B cell (primary cell): ENCODE measurements at regions not wholly inside any gene's neighbourhood (a gene's known extent, or its start where the extent isn't known, plus 50 kb on each side); places are given as distances from the start of the nearest gene placed in this dataset.

Experiments
- ATAC-seq: fragments of 200-7000 bp; cut with Tn5 transposase; one replicate; pipeline ENCODE4 v1.10.0; 2021; ENCODE audit warnings: low read depth, mild to moderate bottlenecking, moderate number of reproducible peaks, moderate library complexity
- CTCF ChIA-PET: fragments of 350-600 bp; sonication (Branson Sonifier 250); formaldehyde crosslinking; loops from one replicate; lab custom pipeline; 2021; ENCODE audit warnings: antibody characterized with exemption, inconsistent platforms; lab: Charles Lee
- POLR2A ChIA-PET: fragments of 350-600 bp; sonication (Branson Sonifier 250); formaldehyde crosslinking; loops from one replicate; lab custom pipeline; 2021; ENCODE audit warnings: antibody characterized with exemption; lab: Charles Lee
- DNase-seq: peaks from one replicate; pipeline ENCODE4 v3.0.0; 2013
- H2AFZ ChIP-seq: 2 replicates; pipeline ENCODE4 v1.6.1; 2012; ENCODE audit warnings: mild to moderate bottlenecking, low read depth, low read length; ENCODE audit not compliant: insufficient read depth, poor library complexity, severe bottlenecking
- H3K27ac ChIP-seq, 2 donors: 1 replicate in 1 of 2; 2 replicates in 1 of 2; pipeline ENCODE4 v1.5.1; 2012 to 2013; ENCODE audit warnings: low read length in 2 of 2, mild to moderate bottlenecking in 2 of 2, moderate library complexity in 1 of 2
- H3K27me3 ChIP-seq, 4 experiments: fragments of 200-600 bp in 1 of 4; sonication (generic) in 1 of 4; replicated peaks in 1 of 4; 1 replicate in 2 of 4; 2 replicates in 2 of 4; pipeline versions ENCODE4 v1.6.1 to v1.7.0; 2013 to 2016; ENCODE audit warnings: low read length in 3 of 4, mild to moderate bottlenecking in 2 of 4, mixed read lengths in 1 of 4, moderate library complexity in 1 of 4; ENCODE audit not compliant: insufficient read depth in 4 of 4, control insufficient read depth in 3 of 4; ENCODE audit errors: control extremely low read depth in 1 of 4
- H3K36me3 ChIP-seq, 2 experiments: replicated peaks in 1 of 2; 1 replicate in 1 of 2; 2 replicates in 1 of 2; pipeline versions ENCODE4 v1.6.1 to v1.7.1; 2013; ENCODE audit warnings: low read length in 1 of 2; ENCODE audit not compliant: insufficient read depth in 2 of 2, control insufficient read depth in 1 of 2; ENCODE audit errors: control extremely low read depth in 1 of 2, extremely low read depth in 1 of 2
- H3K4me1 ChIP-seq, 2 donors: fragments of 200-600 bp in 1 of 2; sonication (generic) in 1 of 2; 1 replicate in 1 of 2; 2 replicates in 1 of 2; pipeline versions ENCODE4 v1.5.1 to v1.6.1; 2013 to 2017; ENCODE audit warnings: low read length in 2 of 2; ENCODE audit not compliant: control insufficient read depth in 2 of 2, insufficient read depth in 2 of 2
- H3K4me2 ChIP-seq: replicated peaks from 2 replicates; pipeline ENCODE3; 2012; ENCODE audit warnings: mild to moderate bottlenecking, low read depth, low read length; ENCODE audit not compliant: poor library complexity, severe bottlenecking
- H3K4me3 ChIP-seq, 5 experiments: fragments of 200-600 bp in 1 of 5; sonication (generic) in 1 of 5; 1 replicate in 3 of 5; 2 replicates in 2 of 5; pipeline versions ENCODE4 v1.5.1 to v1.7.0; 2011 to 2016; ENCODE audit warnings: low read length in 4 of 5, mild to moderate bottlenecking in 4 of 5, low read depth in 2 of 5, control low read depth in 1 of 5, moderate library complexity in 1 of 5; ENCODE audit not compliant: insufficient read depth in 1 of 5; ENCODE audit errors: control extremely low read depth in 1 of 5, extremely low read depth in 1 of 5
- H3K79me2 ChIP-seq: fragments of 200-600 bp; sonication (generic); one replicate; pipeline ENCODE4 v1.6.0; 2016; ENCODE audit warnings: low read length; ENCODE audit not compliant: control insufficient read depth, insufficient read depth
- H3K9ac ChIP-seq: fragments of 200-600 bp; sonication (generic); 2 replicates; pipeline ENCODE4 v1.6.1; 2017; ENCODE audit warnings: mild to moderate bottlenecking, low read length, moderate library complexity
- H3K9me3 ChIP-seq, 3 donors: one replicate each; pipeline versions ENCODE4 v1.6.1 to v1.7.1; 2013; ENCODE audit warnings: low read length in 2 of 3; ENCODE audit not compliant: control insufficient read depth in 2 of 3, insufficient read depth in 1 of 3; ENCODE audit errors: control extremely low read depth in 1 of 3
- H4K20me1 ChIP-seq: 2 replicates; pipeline ENCODE4 v1.6.0; 2012; ENCODE audit warnings: mild to moderate bottlenecking, low read length; ENCODE audit not compliant: insufficient read depth, control insufficient read depth, poor library complexity, severe bottlenecking
- H3K27ac Mint-ChIP-seq: one replicate; pipeline ENCODE4 v1.8.0; 2021; ENCODE audit warnings: mixed read lengths
- H3K27me3 Mint-ChIP-seq: one replicate; pipeline ENCODE4 v1.8.0; 2021; ENCODE audit warnings: mixed read lengths
- H3K4me1 Mint-ChIP-seq: one replicate; pipeline ENCODE4 v1.8.0; 2021; ENCODE audit warnings: mixed read lengths
- H3K4me3 Mint-ChIP-seq: one replicate; pipeline ENCODE4 v1.8.0; 2021; ENCODE audit warnings: mixed read lengths
- H3K9me3 Mint-ChIP-seq: one replicate; pipeline ENCODE4 v1.8.0; 2022; ENCODE audit warnings: mixed read lengths; ENCODE audit not compliant: insufficient read depth
- EZH2 ChIP-seq: IDR thresholded peaks from 2 replicates; pipeline ENCODE4 v1.6.1; 2012; ENCODE audit warnings: borderline replicate concordance, low read depth, mild to moderate bottlenecking, moderate library complexity, low read length; ENCODE audit not compliant: insufficient read depth, poor library complexity, severe bottlenecking
- WGBS: methylation state at CpG from one replicate; pipeline ENCODE4 v1.1.5; 2013; ENCODE audit warnings: missing lambda C conversion rate; ENCODE audit not compliant: insufficient coverage; 5-methylcytosine and 5-hydroxymethylcytosine counted together
- intact Hi-C: fragments of 100-400 bp; cut with micrococcal nuclease; formaldehyde crosslinking; loops from one replicate; pipeline ENCODE4 v1.10.0; 2022
- TF ChIP-seq, protein P1 (sequence below): fragments of 200-600 bp; IDR thresholded peaks from one replicate; pipeline ENCODE4 v1.8.0; 2022; ENCODE audit warnings: antibody characterized with exemption, mild to moderate bottlenecking

DNA sequence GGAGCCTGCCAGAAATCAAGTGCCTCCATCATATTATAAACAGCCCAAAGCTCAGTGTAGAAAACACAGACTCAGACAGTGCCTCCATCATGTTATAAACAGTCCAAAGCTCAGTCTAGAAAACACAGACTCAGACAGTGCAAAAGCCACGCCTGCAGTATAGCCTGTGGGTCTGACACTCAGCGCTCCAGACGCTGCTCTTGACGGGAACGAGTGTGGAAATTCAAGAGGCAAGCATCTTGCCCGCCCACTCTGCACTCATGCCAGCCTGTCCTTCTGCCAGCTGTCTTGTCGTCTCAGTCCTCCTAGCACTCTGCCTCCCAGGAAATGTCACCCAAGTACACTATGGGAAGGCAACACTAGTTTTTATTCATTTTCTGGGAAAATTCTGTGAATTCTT, 274.2 kb upstream of the CDH4 start:
- no peak for TF ChIP-seq EZH2
- TF ChIP-seq, protein P1, sequence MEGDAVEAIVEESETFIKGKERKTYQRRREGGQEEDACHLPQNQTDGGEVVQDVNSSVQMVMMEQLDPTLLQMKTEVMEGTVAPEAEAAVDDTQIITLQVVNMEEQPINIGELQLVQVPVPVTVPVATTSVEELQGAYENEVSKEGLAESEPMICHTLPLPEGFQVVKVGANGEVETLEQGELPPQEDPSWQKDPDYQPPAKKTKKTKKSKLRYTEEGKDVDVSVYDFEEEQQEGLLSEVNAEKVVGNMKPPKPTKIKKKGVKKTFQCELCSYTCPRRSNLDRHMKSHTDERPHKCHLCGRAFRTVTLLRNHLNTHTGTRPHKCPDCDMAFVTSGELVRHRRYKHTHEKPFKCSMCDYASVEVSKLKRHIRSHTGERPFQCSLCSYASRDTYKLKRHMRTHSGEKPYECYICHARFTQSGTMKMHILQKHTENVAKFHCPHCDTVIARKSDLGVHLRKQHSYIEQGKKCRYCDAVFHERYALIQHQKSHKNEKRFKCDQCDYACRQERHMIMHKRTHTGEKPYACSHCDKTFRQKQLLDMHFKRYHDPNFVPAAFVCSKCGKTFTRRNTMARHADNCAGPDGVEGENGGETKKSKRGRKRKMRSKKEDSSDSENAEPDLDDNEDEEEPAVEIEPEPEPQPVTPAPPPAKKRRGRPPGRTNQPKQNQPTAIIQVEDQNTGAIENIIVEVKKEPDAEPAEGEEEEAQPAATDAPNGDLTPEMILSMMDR, result no peak
- no peak overlapping the region for H3K9ac ChIP-seq
- no peaks in the 10 kb centered on the region for H3K4me1 ChIP-seq
- H3K9me3 ChIP-seq, result peaks cover 0 to 13% (median 7%) of the 10 kb centered on the region in 3 donors
- no peaks in the 10 kb centered on the region for H3K27me3 Mint-ChIP-seq
- no peaks in the 10 kb centered on the region for H3K4me1 Mint-ChIP-seq
- peaks cover 21% of the 10 kb centered on the region for H3K9me3 Mint-ChIP-seq
- POLR2A ChIA-PET, result no interaction called here
- no peaks in the 10 kb centered on the region for H4K20me1 ChIP-seq
- 91% methylated on average over 6 of the region's 7 CpGs for WGBS
- no peak overlapping the region for H3K4me3 Mint-ChIP-seq
- no peaks in the 10 kb centered on the region for H3K79me2 ChIP-seq
- CTCF ChIA-PET, result no interaction called here
- no peak for ATAC-seq
- no peak overlapping the region for H3K4me2 ChIP-seq
- DNase-seq, result no peak
- no peak overlapping the region for H3K27ac ChIP-seq
- no peaks in the 10 kb centered on the region for H3K27me3 ChIP-seq
- H3K4me3 ChIP-seq, result no peak overlapping the region
- H3K36me3 ChIP-seq, result no peaks in the 10 kb centered on the region
- H3K27ac Mint-ChIP-seq, result no peak overlapping the region
- intact Hi-C loops, result no loop called here
- no peak overlapping the region for H2AFZ ChIP-seq

GRCh38 chr20:60984666-60985065, 267.4 kb upstream of the CDH4 start:
- WGBS, result 84% methylated on average over 7 of the region's 7 CpGs
- ATAC-seq, result no peak
- Histone ChIP-seq H3K4me2 (no peak overlapping the region), H3K27me3 (no peaks in the 10 kb centered on the region), H3K36me3 (no peaks in the 10 kb centered on the region), H2AFZ (no peak overlapping the region), H3K9ac (no peak overlapping the region), H4K20me1 (no peaks in the 10 kb centered on the region), H3K4me3 (no peak overlapping the region), H3K4me1 (no peaks in the 10 kb centered on the region), H3K27ac (no peak overlapping the region), H3K79me2 (no peaks in the 10 kb centered on the region), H3K9me3 (peaks cover 0 to 17% (median 0%) of the 10 kb centered on the region in 3 donors)
- no peak overlapping the region for H3K27ac Mint-ChIP-seq
- peaks cover 8% of the 10 kb centered on the region for H3K9me3 Mint-ChIP-seq
- no peaks in the 10 kb centered on the region for H3K4me1 Mint-ChIP-seq
- H3K27me3 Mint-ChIP-seq, result no peaks in the 10 kb centered on the region
- ChIA-PET CTCF (no interaction called here), POLR2A (no interaction called here)
- TF ChIP-seq, protein P1, result no peak
- TF ChIP-seq EZH2, result no peak
- intact Hi-C loops, result no loop called here
- no peak for DNase-seq
- H3K4me3 Mint-ChIP-seq, result no peak overlapping the region
